ENCODE measurements at regions not wholly inside any gene's neighbourhood (a gene's known extent, or its start where the extent isn't known, plus 50 kb on each side); places are given as distances from the start of the nearest gene placed in this dataset.

GRCh38 chr5:38105231-38105570, 153.2 kb upstream of the EGFLAM start (continued):
- TF ChIP-seq STAT1 (IDR thresholded peaks at IDR 0.05; ENCODE audit: unreplicated experiment) = no peak
- no peak for TF ChIP-seq POLR2AphosphoS5 (IDR thresholded peaks at IDR 0.05; ENCODE audit: low read depth)
- TF ChIP-seq REST (IDR thresholded peaks at IDR 0.05; ENCODE audit: unreplicated experiment) = no peak
- no peak for TF ChIP-seq CREB1 (CRISPR knock-in tag; IDR thresholded peaks at IDR 0.05; ENCODE audit: low read depth)
- TF ChIP-seq EZH2phosphoT487 (IDR thresholded peaks at IDR 0.05; ENCODE audit: unreplicated experiment) = no peak
- no peak for TF ChIP-seq ZNF331 (CRISPR knock-in tag; IDR thresholded peaks at IDR 0.05; ENCODE audit: low read depth)
- TF ChIP-seq JUNB (IDR thresholded peaks at IDR 0.05; ENCODE audit: unreplicated experiment) = no peak
- TF ChIP-seq ZNF114 (CRISPR knock-in tag; IDR thresholded peaks at IDR 0.05) = no peak

- ATAC-seq = peak; percentile 92
- TF ChIP-seq NANOG (IDR thresholded peaks at IDR 0.05; ENCODE audit: borderline replicate concordance) = peak; percentile 66
- TF ChIP-seq CREB1 (CRISPR knock-in tag; IDR thresholded peaks at IDR 0.05; ENCODE audit: low read depth) = no peak
- no peak for TF ChIP-seq ZNF114 (CRISPR knock-in tag; IDR thresholded peaks at IDR 0.05)
- TF ChIP-seq ZNF462 (CRISPR knock-in tag; IDR thresholded peaks at IDR 0.05) = peak; percentile 95
- peak; percentile 40; the same call in 1 of the 2 replicates for TF ChIP-seq ETS1 (IDR thresholded peaks at IDR 0.05)
- no peak for TF ChIP-seq CTCF (conservative IDR thresholded peaks at IDR 0.05; ENCODE audit: low read depth in 2 of 2)
- TF ChIP-seq JUNB (IDR thresholded peaks at IDR 0.05; ENCODE audit: unreplicated experiment) = no peak
- peak; percentile 26; the same call in 1 of the 2 replicates for TF ChIP-seq POLR2AphosphoS5 (IDR thresholded peaks at IDR 0.05; ENCODE audit: low read depth)
These were observed 153.7 kb upstream of the EGFLAM start for GRCh38 chr5:38104497-38105230.

More at GRCh38 chr5:38104497-38105230, 153.7 kb upstream of the EGFLAM start:
- Mint-ChIP-seq H3K27me3 (ENCODE audit: insufficient read depth, low read depth, poor library complexity) (peaks cover 15% of the 10 kb centered on the region), H3K36me3 (ENCODE audit: low read depth) (no peaks in the 10 kb centered on the region), H3K9me3 (no peaks in the 10 kb centered on the region), H3K4me3 (peak overlapping the region; percentile 22), H3K27ac (peak overlapping the region; percentile 58), H3K4me1 (peaks cover 50% of the 10 kb centered on the region)
- Histone ChIP-seq H4K20me1 (replicated peaks; ENCODE audit: insufficient read depth) (no peaks in the 10 kb centered on the region), H3K4me1 (ENCODE audit: insufficient read depth) (peaks cover 23% of the 10 kb centered on the region), H3K79me2 (replicated peaks; ENCODE audit: insufficient read depth) (no peaks in the 10 kb centered on the region), H3K9me2 (ENCODE audit: insufficient read depth) (no peaks in the 10 kb centered on the region), H2AFZ (no peak overlapping the region), H3K4me2 (peak overlapping the region; percentile 75), H3K4me3 (peak overlapping the region; percentile 20; the same call in 1 of the 2 replicates), H3K27me3 (ENCODE audit: insufficient read depth) (peaks cover 19% of the 10 kb centered on the region), H3K27ac (ENCODE audit: low read depth) (peak overlapping the region; percentile 87), H3F3A (replicated peaks; ENCODE audit: low read depth) (no peaks in the 10 kb centered on the region), H3K36me3 (ENCODE audit: insufficient read depth) (no peaks in the 10 kb centered on the region)
- DNase-seq (ENCODE audit: low spot score) = peak; percentile 90
